Muscle layer of colon (tissue), 2 donors: ENCODE measurements at regions not wholly inside any gene's neighbourhood (a gene's known extent, or its start where the extent isn't known, plus 50 kb on each side); places are given as distances from the start of the nearest gene placed in this dataset.
"Not testable (repeated sequence)": the region's sequence is repeated elsewhere in the genome, so short reads cannot be mapped to it uniquely, and the experiment has no call there.

ENCODE experiments used
- H3K27ac ChIP-seq: one replicate; pipeline ENCODE4 v1.7.0; 2013; ENCODE audit warnings: low read depth, mild to moderate bottlenecking, low read length, moderate library complexity
- H3K27me3 ChIP-seq, 2 donors: one replicate each; pipeline ENCODE4 v1.7.0; 2013; ENCODE audit warnings: low read length in 2 of 2, mild to moderate bottlenecking in 2 of 2; ENCODE audit not compliant: insufficient read depth in 2 of 2, control insufficient read depth in 1 of 2
- H3K36me3 ChIP-seq: one replicate; pipeline ENCODE4 v1.7.0; 2013; ENCODE audit warnings: mild to moderate bottlenecking, low read length; ENCODE audit not compliant: insufficient read depth
- H3K4me1 ChIP-seq: one replicate; pipeline ENCODE4 v1.7.0; 2013; ENCODE audit warnings: mild to moderate bottlenecking, low read length; ENCODE audit not compliant: insufficient read depth
- H3K4me3 ChIP-seq, 2 donors: one replicate each; pipeline ENCODE4 v1.7.0; 2013; ENCODE audit warnings: low read length in 2 of 2, low read depth in 1 of 2, mild to moderate bottlenecking in 1 of 2, moderate library complexity in 1 of 2
- H3K9ac ChIP-seq: one replicate; pipeline ENCODE4 v1.7.0; 2013; ENCODE audit warnings: low read length
- H3K9me3 ChIP-seq: one replicate; pipeline ENCODE4 v1.7.0; 2013; ENCODE audit warnings: mild to moderate bottlenecking, low read length
- donor health status: abdominal sarcoma.
- donor health status: Adenocarcinoma of cecum.

- not testable (repeated sequence) for H3K36me3 ChIP-seq
Observed at GRCh38 chr2:180765316-180765715, 215.1 kb upstream of the UBE2E3 start.

DNA sequence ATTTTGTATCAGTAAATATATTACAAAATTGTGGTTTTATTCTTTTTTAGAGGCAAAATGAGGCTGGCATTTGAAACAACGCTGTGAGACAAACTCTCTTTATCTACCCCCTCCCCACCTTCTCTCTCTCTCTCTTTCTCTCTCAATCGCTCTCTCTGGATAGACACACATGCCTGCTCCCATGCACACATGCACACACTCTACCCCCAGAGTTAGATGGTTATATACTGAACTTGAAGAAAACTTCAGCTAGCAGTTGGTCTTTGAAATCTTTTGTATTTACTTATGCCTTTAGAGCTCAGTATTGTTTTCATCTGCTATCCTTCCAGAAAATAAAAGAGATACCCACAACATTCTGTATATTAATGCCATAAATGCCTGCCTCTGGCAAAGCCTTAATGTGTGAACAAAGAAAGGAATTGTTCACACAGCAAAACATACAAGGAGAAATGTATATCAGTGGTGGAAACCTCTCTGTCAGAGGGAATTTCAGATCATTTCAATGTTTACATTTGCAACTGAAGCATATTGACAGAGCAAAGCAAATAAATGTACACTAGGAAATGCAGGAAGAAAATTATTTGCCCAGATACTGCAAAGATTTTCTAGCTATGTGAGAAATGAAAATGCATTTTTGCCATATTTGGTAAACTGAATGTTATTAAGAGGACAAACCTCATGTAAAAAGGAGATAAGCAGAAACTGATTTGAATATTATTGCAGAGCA lies 217.0 kb upstream of the UBE2E3 start:
- no peak overlapping the region for H3K9ac ChIP-seq
- no peaks in the 10 kb centered on the region for H3K9me3 ChIP-seq
- H3K27me3 ChIP-seq, result no peaks in the 10 kb centered on the region
- no peaks in the 10 kb centered on the region for H3K36me3 ChIP-seq
- no peaks in the 10 kb centered on the region for H3K4me1 ChIP-seq
- no peak overlapping the region for H3K27ac ChIP-seq
- H3K4me3 ChIP-seq, result no peak overlapping the region

More at GRCh38 chr2:180765316-180765715, 215.1 kb upstream of the UBE2E3 start:
- H3K27ac ChIP-seq, H3K4me1 ChIP-seq, H3K9me3 ChIP-seq, H3K9ac ChIP-seq, H3K4me3 ChIP-seq, H3K27me3 ChIP-seq: not testable (repeated sequence)

GRCh38 chr2:180761224-180761623 lies 219.2 kb upstream of the UBE2E3 start:
- Histone ChIP-seq H3K36me3 (no peaks in the 10 kb centered on the region), H3K4me3 (no peak overlapping the region), H3K4me1 (no peaks in the 10 kb centered on the region), H3K27me3 (no peaks in the 10 kb centered on the region), H3K9me3 (no peaks in the 10 kb centered on the region), H3K9ac (no peak overlapping the region), H3K27ac (no peak overlapping the region)

GRCh38 chr2:180759631-180760030 lies 220.8 kb upstream of the UBE2E3 start:
- Histone ChIP-seq H3K27me3 (no peaks in the 10 kb centered on the region), H3K36me3 (no peaks in the 10 kb centered on the region), H3K9me3 (no peaks in the 10 kb centered on the region), H3K9ac (no peak overlapping the region), H3K4me1 (no peaks in the 10 kb centered on the region), H3K27ac (no peak overlapping the region), H3K4me3 (no peak overlapping the region)

DNA sequence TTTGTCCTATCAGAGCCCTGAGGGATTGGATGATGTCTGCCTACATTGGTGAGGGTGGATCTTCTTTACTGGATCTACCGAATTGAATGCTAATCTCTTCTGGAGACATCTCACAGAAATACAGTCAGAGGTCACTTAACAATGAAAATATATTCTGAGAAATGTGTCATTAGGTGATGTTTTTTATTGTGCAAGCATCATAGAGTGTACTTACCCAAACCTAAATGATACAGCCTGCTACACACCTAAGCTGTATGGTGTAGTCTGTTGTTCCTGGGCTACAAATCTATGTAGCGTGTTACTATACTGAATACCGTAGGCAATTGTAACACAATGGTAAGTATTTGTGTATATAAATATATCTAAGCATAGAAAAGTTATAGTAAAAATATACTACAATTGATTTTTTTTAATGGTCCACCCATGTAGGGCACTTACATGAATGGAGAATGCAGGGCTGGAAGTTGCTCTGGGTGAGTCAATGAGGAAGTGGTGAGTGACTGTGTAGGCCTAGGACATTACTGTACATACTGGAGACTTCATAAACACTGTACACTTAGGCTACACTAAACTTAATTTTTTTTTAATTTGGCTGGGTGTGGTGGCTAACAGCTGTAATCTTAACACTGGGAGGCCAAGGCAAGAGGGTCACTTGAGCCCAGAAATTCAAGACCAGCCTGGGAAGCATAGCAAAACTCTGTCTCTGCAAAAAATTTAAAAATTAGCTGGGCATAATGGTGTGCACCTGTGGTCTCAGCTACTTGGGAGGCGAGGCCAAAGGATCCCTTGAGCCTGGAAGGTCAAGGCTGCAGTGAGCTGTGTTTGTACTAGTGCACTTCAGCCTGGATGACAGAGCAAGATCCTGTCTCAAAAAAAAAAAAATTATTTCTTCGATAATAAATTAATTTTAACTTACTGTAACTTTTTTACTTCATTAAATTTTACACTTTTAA lies 226.3 kb upstream of the UBE2E3 start:
- Histone ChIP-seq H3K36me3 (no peaks in the 10 kb centered on the region), H3K4me3 (no peak overlapping the region), H3K9ac (no peak overlapping the region), H3K27me3 (no peaks in the 10 kb centered on the region), H3K4me1 (no peaks in the 10 kb centered on the region), H3K27ac (no peak overlapping the region), H3K9me3 (no peaks in the 10 kb centered on the region)

- Histone ChIP-seq H3K27me3 (no peaks in the 10 kb centered on the region), H3K4me1 (no peaks in the 10 kb centered on the region)
Observed at GRCh38 chr2:180751306-180751920, 229.0 kb upstream of the UBE2E3 start.

DNA sequence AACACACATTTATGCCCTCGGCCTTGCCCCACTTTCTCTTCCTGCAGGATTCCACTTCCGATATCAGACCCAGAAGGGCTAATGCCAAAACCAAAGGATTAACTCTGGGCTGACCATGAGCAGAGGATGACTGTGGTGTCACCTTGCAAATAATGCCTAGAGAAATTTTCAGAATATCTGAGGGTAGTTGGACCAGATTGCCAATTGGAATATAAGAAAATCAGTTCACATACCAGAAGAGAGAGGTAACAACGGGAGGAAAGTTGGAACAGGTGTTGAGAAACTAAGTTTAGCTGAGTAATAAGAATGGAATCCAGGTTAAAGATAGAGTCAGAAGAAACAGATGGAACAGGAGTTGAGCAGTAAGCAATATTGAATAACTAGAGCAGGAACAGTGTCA lies 232.7 kb upstream of the UBE2E3 start:
- no peak overlapping the region for H3K4me3 ChIP-seq
- H3K9ac ChIP-seq, result no peak overlapping the region
- H3K36me3 ChIP-seq, result no peaks in the 10 kb centered on the region
- no peaks in the 10 kb centered on the region for H3K4me1 ChIP-seq
- no peaks in the 10 kb centered on the region for H3K9me3 ChIP-seq
- no peaks in the 10 kb centered on the region for H3K27me3 ChIP-seq
- H3K27ac ChIP-seq, result no peak overlapping the region

More at GRCh38 chr2:180751306-180751920, 229.0 kb upstream of the UBE2E3 start:
- Histone ChIP-seq H3K9ac (no peak overlapping the region), H3K9me3 (no peaks in the 10 kb centered on the region), H3K36me3 (no peaks in the 10 kb centered on the region), H3K27ac (no peak overlapping the region), H3K4me3 (no peak overlapping the region)

- Histone ChIP-seq H3K9ac (no peak overlapping the region), H3K36me3 (no peaks in the 10 kb centered on the region), H3K4me1 (no peaks in the 10 kb centered on the region), H3K9me3 (no peaks in the 10 kb centered on the region), H3K27me3 (no peaks in the 10 kb centered on the region), H3K4me3 (no peak overlapping the region), H3K27ac (no peak overlapping the region)
Observed at GRCh38 chr2:180743401-180743800, 237.0 kb upstream of the UBE2E3 start.

- Histone ChIP-seq H3K27ac (no peak overlapping the region), H3K4me3 (no peak overlapping the region), H3K36me3 (no peaks in the 10 kb centered on the region), H3K9me3 (no peaks in the 10 kb centered on the region), H3K27me3 (no peaks in the 10 kb centered on the region), H3K9ac (no peak overlapping the region), H3K4me1 (no peaks in the 10 kb centered on the region)
Observed at GRCh38 chr2:180742801-180743200, 237.6 kb upstream of the UBE2E3 start.

DNA sequence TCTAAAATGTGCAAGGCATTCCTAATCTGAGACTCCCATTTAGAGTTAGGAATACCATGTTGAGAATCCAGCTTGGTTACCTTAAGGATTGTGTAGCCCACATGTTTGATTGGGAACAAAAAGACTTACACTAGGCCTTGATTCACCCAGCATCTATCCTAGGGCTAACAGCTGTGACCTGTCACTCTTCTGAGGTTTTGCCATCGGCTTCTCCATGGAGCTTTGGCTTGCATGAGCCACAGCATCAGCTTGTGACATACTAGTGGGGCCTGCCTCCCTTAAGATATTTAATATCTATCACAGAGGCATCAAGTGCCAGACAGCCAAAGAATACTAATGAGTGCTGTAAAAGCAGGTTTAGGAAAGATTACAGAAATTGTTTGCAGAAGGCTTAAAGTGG lies 241.3 kb upstream of the UBE2E3 start:
- Histone ChIP-seq H3K36me3 (no peaks in the 10 kb centered on the region), H3K4me3 (no peak overlapping the region), H3K27me3 (no peaks in the 10 kb centered on the region), H3K4me1 (no peaks in the 10 kb centered on the region), H3K9ac (no peak overlapping the region), H3K9me3 (no peaks in the 10 kb centered on the region), H3K27ac (no peak overlapping the region)

- Histone ChIP-seq H3K9me3 (no peaks in the 10 kb centered on the region), H3K27ac (no peak overlapping the region), H3K4me1 (no peaks in the 10 kb centered on the region), H3K9ac (no peak overlapping the region), H3K4me3 (no peak overlapping the region), H3K36me3 (no peaks in the 10 kb centered on the region), H3K27me3 (no peaks in the 10 kb centered on the region)
Observed at GRCh38 chr2:180735799-180736198, 244.6 kb upstream of the UBE2E3 start.
